ENCODE measurements at regions not wholly inside any gene's neighbourhood (a gene's known extent, or its start where the extent isn't known, plus 50 kb on each side); places are given as distances from the start of the nearest gene placed in this dataset.

GRCh38 chr6:71656121-71656520, 230.2 kb upstream of the RIMS1 start:
- H3K4me3 ChIP-seq (ENCODE audit: low read length), result no peak overlapping the region
- H3K4me1 ChIP-seq (ENCODE audit: control insufficient read depth, low read length), result no peaks in the 10 kb centered on the region
- H3K9me3 ChIP-seq (ENCODE audit: control insufficient read depth, insufficient read depth, low read length), result no peaks in the 10 kb centered on the region
- no peak overlapping the region for H3K27ac ChIP-seq (ENCODE audit: low read depth, low read length)
- no peak overlapping the region for H3K4me2 ChIP-seq (ENCODE audit: low read length)
- no peaks in the 10 kb centered on the region for H3K27me3 ChIP-seq (ENCODE audit: control insufficient read depth, low read length)
- H3K9me2 ChIP-seq (replicated peaks; ENCODE audit: control insufficient read depth, low read length), result no peaks in the 10 kb centered on the region
- H3F3A ChIP-seq (ENCODE audit: control insufficient read depth, insufficient read depth), result no peaks in the 10 kb centered on the region
- H3K79me2 ChIP-seq (ENCODE audit: control insufficient read depth, low read length), result no peaks in the 10 kb centered on the region
- TF ChIP-seq CTCF (IDR thresholded peaks at IDR 0.05; ENCODE audit: low read depth, low read length, poor library complexity, severe bottlenecking), result no peak
- TF ChIP-seq EZH2phosphoT487 (IDR thresholded peaks at IDR 0.05; ENCODE audit: borderline replicate concordance, low read length), result no peak
- no peaks in the 10 kb centered on the region for H4K20me1 ChIP-seq (ENCODE audit: control insufficient read depth, insufficient read depth, low read depth, low read length)
- no peaks in the 10 kb centered on the region for H3K36me3 ChIP-seq (ENCODE audit: control insufficient read depth, low read length)

- Histone ChIP-seq H4K20me1 (ENCODE audit: control insufficient read depth, insufficient read depth, low read depth, low read length) (no peaks in the 10 kb centered on the region), H3K36me3 (ENCODE audit: control insufficient read depth, low read length) (no peaks in the 10 kb centered on the region), H3K9me3 (ENCODE audit: control insufficient read depth, insufficient read depth, low read length) (no peaks in the 10 kb centered on the region), H3K4me1 (ENCODE audit: control insufficient read depth, low read length) (no peaks in the 10 kb centered on the region), H3K4me2 (ENCODE audit: low read length) (no peak overlapping the region), H3K4me3 (ENCODE audit: low read length) (no peak overlapping the region), H3K27ac (ENCODE audit: low read depth, low read length) (no peak overlapping the region), H3F3A (ENCODE audit: control insufficient read depth, insufficient read depth) (no peaks in the 10 kb centered on the region), H3K27me3 (ENCODE audit: control insufficient read depth, low read length) (no peaks in the 10 kb centered on the region), H3K79me2 (ENCODE audit: control insufficient read depth, low read length) (no peaks in the 10 kb centered on the region), H3K9me2 (replicated peaks; ENCODE audit: control insufficient read depth, low read length) (no peaks in the 10 kb centered on the region)
- no peak for TF ChIP-seq EZH2phosphoT487 (IDR thresholded peaks at IDR 0.05; ENCODE audit: borderline replicate concordance, low read length)
- TF ChIP-seq CTCF (IDR thresholded peaks at IDR 0.05; ENCODE audit: low read depth, low read length, poor library complexity, severe bottlenecking), result no peak
Measured at GRCh38 chr6:71665931-71666330, 220.4 kb upstream of the RIMS1 start.

- H3K79me2 ChIP-seq (ENCODE audit: control insufficient read depth, low read length), result no peaks in the 10 kb centered on the region
- no peaks in the 10 kb centered on the region for H4K20me1 ChIP-seq (ENCODE audit: control insufficient read depth, insufficient read depth, low read depth, low read length)
- H3K27ac ChIP-seq (ENCODE audit: low read depth, low read length), result no peak overlapping the region
- H3K4me1 ChIP-seq (ENCODE audit: control insufficient read depth, low read length), result no peaks in the 10 kb centered on the region
- H3K36me3 ChIP-seq (ENCODE audit: control insufficient read depth, low read length), result no peaks in the 10 kb centered on the region
- H3K4me2 ChIP-seq (ENCODE audit: low read length), result no peak overlapping the region
- no peaks in the 10 kb centered on the region for H3K9me2 ChIP-seq (replicated peaks; ENCODE audit: control insufficient read depth, low read length)
- no peaks in the 10 kb centered on the region; the same call in 1 of the 2 replicates for H3K27me3 ChIP-seq (ENCODE audit: control insufficient read depth, low read length)
- TF ChIP-seq EZH2phosphoT487 (IDR thresholded peaks at IDR 0.05; ENCODE audit: borderline replicate concordance, low read length), result no peak
- TF ChIP-seq CTCF (IDR thresholded peaks at IDR 0.05; ENCODE audit: low read depth, low read length, poor library complexity, severe bottlenecking), result no peak
- no peak overlapping the region for H3K4me3 ChIP-seq (ENCODE audit: low read length)
- no peaks in the 10 kb centered on the region for H3F3A ChIP-seq (ENCODE audit: control insufficient read depth, insufficient read depth)
- H3K9me3 ChIP-seq (ENCODE audit: control insufficient read depth, insufficient read depth, low read length), result no peaks in the 10 kb centered on the region
Measured at GRCh38 chr6:71672876-71673275, 213.5 kb upstream of the RIMS1 start.

- Histone ChIP-seq H3K4me1 (ENCODE audit: control insufficient read depth, low read length) (no peaks in the 10 kb centered on the region), H3K9me2 (replicated peaks; ENCODE audit: control insufficient read depth, low read length) (no peaks in the 10 kb centered on the region), H3K27me3 (ENCODE audit: control insufficient read depth, low read length) (no peaks in the 10 kb centered on the region; the same call in 1 of the 2 replicates), H3F3A (ENCODE audit: control insufficient read depth, insufficient read depth) (no peaks in the 10 kb centered on the region), H3K9me3 (ENCODE audit: control insufficient read depth, insufficient read depth, low read length) (no peaks in the 10 kb centered on the region), H3K4me3 (ENCODE audit: low read length) (no peak overlapping the region), H3K4me2 (ENCODE audit: low read length) (no peak overlapping the region), H4K20me1 (ENCODE audit: control insufficient read depth, insufficient read depth, low read depth, low read length) (no peaks in the 10 kb centered on the region), H3K79me2 (ENCODE audit: control insufficient read depth, low read length) (no peaks in the 10 kb centered on the region), H3K27ac (ENCODE audit: low read depth, low read length) (no peak overlapping the region), H3K36me3 (ENCODE audit: control insufficient read depth, low read length) (no peaks in the 10 kb centered on the region)
- TF ChIP-seq CTCF (IDR thresholded peaks at IDR 0.05; ENCODE audit: low read depth, low read length, poor library complexity, severe bottlenecking) (no peak), EZH2phosphoT487 (IDR thresholded peaks at IDR 0.05; ENCODE audit: borderline replicate concordance, low read length) (no peak)
Measured at GRCh38 chr6:71675386-71675785, 211.0 kb upstream of the RIMS1 start.

All from DOHH2 (cell line).